NB4 (cell line): ENCODE measurements at regions not wholly inside any gene's neighbourhood (a gene's known extent, or its start where the extent isn't known, plus 50 kb on each side); places are given as distances from the start of the nearest gene placed in this dataset.

Experiments used
- CTCF ChIP-seq: IDR thresholded peaks from one replicate; pipeline ENCODE4 v1.5.1; 2012; ENCODE audit warnings: low read depth, low read length
- MAX ChIP-seq: IDR thresholded peaks from 2 replicates; pipeline ENCODE4 v1.6.1; 2011; ENCODE audit warnings: low read depth, low read length
- POLR2A ChIP-seq: IDR thresholded peaks from 2 replicates; pipeline ENCODE4 v1.6.1; 2011; ENCODE audit warnings: mild to moderate bottlenecking; ENCODE audit not compliant: insufficient read length; ENCODE audit errors: extremely low read depth

- no peak for TF ChIP-seq POLR2A
- TF ChIP-seq CTCF, result no peak
- no peak for TF ChIP-seq MAX
Observed at GRCh38 chr15:79373113-79373512, 59.0 kb upstream of the MINAR1 start.
